Activated CD8-positive, alpha-beta T cell treated with anti-CD3 and anti-CD28 coated beads for 36 hours (primary cell): ENCODE measurements at regions not wholly inside any gene's neighbourhood (a gene's known extent, or its start where the extent isn't known, plus 50 kb on each side); places are given as distances from the start of the nearest gene placed in this dataset.

ENCODE experiments used
- ATAC-seq: fragments of 200-7000 bp; cut with Tn5 transposase; one replicate; pipeline ENCODE4 v1.10.0; 2021; ENCODE audit warnings: mild to moderate bottlenecking, moderate library complexity
- CTCF ChIA-PET: fragments of 350-600 bp; sonication (Branson Sonifier 250); formaldehyde crosslinking; loops from one replicate; lab custom pipeline; 2021; ENCODE audit warnings: antibody characterized with exemption; lab: Charles Lee
- POLR2A ChIA-PET: fragments of 350-600 bp; sonication (Branson Sonifier 250); formaldehyde crosslinking; loops from one replicate; lab custom pipeline; 2021; ENCODE audit warnings: antibody characterized with exemption; lab: Charles Lee
- DNase-seq: peaks from one replicate; pipeline ENCODE4 v3.0.0-alpha.2; 2020
- H3K27ac Mint-ChIP-seq: one replicate; pipeline ENCODE4 v1.8.0; 2021; ENCODE audit warnings: mild to moderate bottlenecking, mixed read lengths
- H3K27me3 Mint-ChIP-seq: one replicate; pipeline ENCODE4 v1.8.0; 2021; ENCODE audit warnings: mixed read lengths
- H3K36me3 Mint-ChIP-seq: one replicate; pipeline ENCODE4 v1.8.0; 2021; ENCODE audit warnings: low read depth, mixed read lengths
- H3K4me1 Mint-ChIP-seq: one replicate; pipeline ENCODE4 v1.8.0; 2021; ENCODE audit warnings: low read depth, mixed read lengths
- H3K4me3 Mint-ChIP-seq: one replicate; pipeline ENCODE4 v1.8.0; 2021; ENCODE audit warnings: mild to moderate bottlenecking, moderate library complexity, mixed read lengths
- H3K9me3 Mint-ChIP-seq: one replicate; pipeline ENCODE4 v1.8.0; 2021; ENCODE audit warnings: mixed read lengths
- intact Hi-C: fragments of 100-400 bp; cut with micrococcal nuclease; formaldehyde crosslinking; loops from one replicate; pipeline ENCODE4 v1.10.0; 2022
- TF ChIP-seq, protein P1 (sequence below): fragments of 200-600 bp; IDR thresholded peaks from one replicate; pipeline ENCODE4 v1.8.0; 2022; ENCODE audit warnings: antibody characterized with exemption, mild to moderate bottlenecking

DNA sequence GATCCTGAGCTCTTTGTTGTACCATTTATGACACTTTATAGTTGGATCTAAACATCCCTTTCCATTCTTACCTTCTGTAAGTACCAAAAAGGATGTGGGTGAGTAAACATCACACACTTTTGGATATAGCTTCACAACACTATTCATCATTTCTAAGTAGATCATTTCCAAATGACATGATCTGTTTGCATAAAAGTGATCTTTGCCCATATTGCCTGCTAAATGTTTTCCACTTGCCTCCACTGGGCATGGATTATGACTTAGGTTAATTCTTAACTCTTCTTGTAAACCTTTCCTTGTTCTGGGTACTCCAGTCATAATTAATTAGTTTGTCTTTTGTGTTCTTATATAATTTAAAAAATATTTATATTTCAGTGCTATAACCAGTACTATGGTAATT is 244.9 kb upstream of the AGA start:
- no peaks in the 10 kb centered on the region for H3K27me3 Mint-ChIP-seq
- no peaks in the 10 kb centered on the region for H3K4me1 Mint-ChIP-seq
- no peak overlapping the region for H3K27ac Mint-ChIP-seq
- POLR2A ChIA-PET = no interaction called here
- H3K4me3 Mint-ChIP-seq = no peak overlapping the region
- no peaks in the 10 kb centered on the region for H3K9me3 Mint-ChIP-seq
- DNase-seq = no peak
- ATAC-seq = no peak
- intact Hi-C loops = no loop called here
- H3K36me3 Mint-ChIP-seq = no peaks in the 10 kb centered on the region
- CTCF ChIA-PET = interaction anchor here (1.1 kb wide), 1 partner anchor 14 kb away, joined by 3 read pairs; no protein-coding TSS in a partner anchor
- TF ChIP-seq, protein P1, sequence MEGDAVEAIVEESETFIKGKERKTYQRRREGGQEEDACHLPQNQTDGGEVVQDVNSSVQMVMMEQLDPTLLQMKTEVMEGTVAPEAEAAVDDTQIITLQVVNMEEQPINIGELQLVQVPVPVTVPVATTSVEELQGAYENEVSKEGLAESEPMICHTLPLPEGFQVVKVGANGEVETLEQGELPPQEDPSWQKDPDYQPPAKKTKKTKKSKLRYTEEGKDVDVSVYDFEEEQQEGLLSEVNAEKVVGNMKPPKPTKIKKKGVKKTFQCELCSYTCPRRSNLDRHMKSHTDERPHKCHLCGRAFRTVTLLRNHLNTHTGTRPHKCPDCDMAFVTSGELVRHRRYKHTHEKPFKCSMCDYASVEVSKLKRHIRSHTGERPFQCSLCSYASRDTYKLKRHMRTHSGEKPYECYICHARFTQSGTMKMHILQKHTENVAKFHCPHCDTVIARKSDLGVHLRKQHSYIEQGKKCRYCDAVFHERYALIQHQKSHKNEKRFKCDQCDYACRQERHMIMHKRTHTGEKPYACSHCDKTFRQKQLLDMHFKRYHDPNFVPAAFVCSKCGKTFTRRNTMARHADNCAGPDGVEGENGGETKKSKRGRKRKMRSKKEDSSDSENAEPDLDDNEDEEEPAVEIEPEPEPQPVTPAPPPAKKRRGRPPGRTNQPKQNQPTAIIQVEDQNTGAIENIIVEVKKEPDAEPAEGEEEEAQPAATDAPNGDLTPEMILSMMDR = no peak

DNA sequence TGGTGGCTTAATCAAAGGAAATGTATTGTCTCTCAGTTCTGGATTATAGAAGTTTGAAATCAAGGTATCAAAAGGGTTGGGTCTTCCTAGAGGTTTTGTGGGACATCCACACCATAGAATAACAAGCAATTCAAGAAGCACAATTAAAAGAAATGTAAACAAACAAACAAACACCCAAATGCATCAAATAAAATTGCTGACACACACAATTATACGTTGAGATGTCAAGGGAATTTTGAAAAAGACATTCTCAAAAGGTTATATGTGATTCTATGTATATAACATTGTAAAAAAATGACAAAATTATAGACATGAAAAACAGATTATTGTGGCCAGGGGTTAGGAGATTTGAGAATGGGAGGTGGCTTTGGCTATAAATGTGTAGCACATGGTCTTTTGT is 250.7 kb upstream of the AGA start:
- H3K27ac Mint-ChIP-seq = no peak overlapping the region
- H3K4me1 Mint-ChIP-seq = no peaks in the 10 kb centered on the region
- intact Hi-C loops = no loop called here
- no peaks in the 10 kb centered on the region for H3K9me3 Mint-ChIP-seq
- no peaks in the 10 kb centered on the region for H3K27me3 Mint-ChIP-seq
- H3K36me3 Mint-ChIP-seq = no peaks in the 10 kb centered on the region
- CTCF ChIA-PET = no interaction called here
- DNase-seq (no peak), ATAC-seq (no peak)
- TF ChIP-seq, protein P1 = no peak
- H3K4me3 Mint-ChIP-seq = no peak overlapping the region
- POLR2A ChIA-PET = no interaction called here

DNA sequence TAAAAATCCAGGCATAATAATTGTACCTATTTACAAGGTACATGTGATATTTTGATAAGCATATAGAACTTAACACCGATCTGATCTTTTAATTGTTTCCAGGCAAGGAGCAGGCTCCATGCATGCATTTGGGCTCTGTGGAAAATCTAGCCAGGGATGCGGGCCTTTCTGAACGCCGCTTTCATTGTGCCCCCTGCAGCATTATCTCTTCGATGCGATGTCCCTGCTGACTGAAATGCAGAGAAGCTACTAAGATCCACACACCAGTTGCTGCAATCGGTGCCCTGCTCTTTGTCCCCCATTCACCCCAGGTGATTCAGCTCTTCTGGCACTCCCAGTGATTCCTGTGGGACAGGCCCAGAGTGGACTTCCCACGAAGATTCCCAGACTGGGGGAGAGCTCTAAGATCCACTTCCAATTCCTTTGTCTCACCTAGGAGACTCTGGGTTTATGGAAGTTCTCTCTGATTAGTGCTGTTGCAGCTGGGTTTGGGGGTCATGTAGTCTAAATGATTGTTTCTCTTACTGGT is 254.3 kb upstream of the AGA start:
- DNase-seq (no peak), ATAC-seq (no peak)
- Mint-ChIP-seq H3K27me3 (no peaks in the 10 kb centered on the region), H3K4me3 (no peak overlapping the region), H3K27ac (no peak overlapping the region), H3K36me3 (no peaks in the 10 kb centered on the region), H3K9me3 (no peaks in the 10 kb centered on the region), H3K4me1 (no peaks in the 10 kb centered on the region)
- ChIA-PET POLR2A (interaction anchor here (1.2 kb wide), 1 partner anchor 60 kb away, joined by 3 read pairs; no protein-coding TSS in a partner anchor), CTCF (no interaction called here)
- TF ChIP-seq, protein P1 = no peak
- intact Hi-C loops = no loop called here

- Mint-ChIP-seq H3K4me3 (no peak overlapping the region), H3K27me3 (no peaks in the 10 kb centered on the region), H3K4me1 (no peaks in the 10 kb centered on the region), H3K27ac (no peak overlapping the region), H3K9me3 (peaks cover 3% of the 10 kb centered on the region), H3K36me3 (no peaks in the 10 kb centered on the region)
- TF ChIP-seq, protein P1 = no peak
- POLR2A ChIA-PET = interaction anchor here (1.0 kb wide), 1 partner anchor 10 kb away, joined by 3 read pairs; no protein-coding TSS in a partner anchor
- ATAC-seq = no peak
- CTCF ChIA-PET = no interaction called here
- intact Hi-C loops = no loop called here
- DNase-seq = no peak
Observed at GRCh38 chr4:177699365-177700213, 257.4 kb upstream of the AGA start.

DNA sequence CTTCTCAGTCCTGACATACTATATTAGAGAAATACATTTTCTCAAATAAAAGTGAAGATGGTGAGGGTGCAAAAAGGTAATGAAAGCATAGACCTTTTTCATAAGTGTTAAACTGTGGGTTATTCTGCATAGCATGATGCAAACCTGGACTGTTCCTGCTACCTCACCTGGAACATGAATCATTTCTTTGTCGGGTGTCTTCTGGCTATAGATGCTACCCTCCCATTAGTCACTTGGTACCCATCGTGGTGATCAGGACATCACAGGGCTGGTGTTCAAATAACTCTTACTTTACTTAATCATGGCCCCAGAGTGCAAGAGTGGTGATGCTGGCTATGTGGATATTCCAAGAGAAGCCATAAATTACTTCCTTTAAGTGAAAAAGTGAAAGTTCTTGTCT is 264.7 kb upstream of the AGA start:
- Mint-ChIP-seq H3K36me3 (no peaks in the 10 kb centered on the region), H3K9me3 (peaks cover 3% of the 10 kb centered on the region), H3K27me3 (no peaks in the 10 kb centered on the region), H3K4me1 (no peaks in the 10 kb centered on the region), H3K27ac (no peak overlapping the region), H3K4me3 (no peak overlapping the region)
- ChIA-PET CTCF (no interaction called here), POLR2A (no interaction called here)
- DNase-seq (no peak), ATAC-seq (no peak)
- TF ChIP-seq, protein P1 = no peak
- intact Hi-C loops = no loop called here
